PFSK-1 (cell line): ENCODE measurements at regions not wholly inside any gene's neighbourhood (a gene's known extent, or its start where the extent isn't known, plus 50 kb on each side); places are given as distances from the start of the nearest gene placed in this dataset.

ENCODE experiments used
- FOXP2 ChIP-seq: optimal IDR thresholded peaks from 2 replicates; pipeline ENCODE3; 2011; ENCODE audit warnings: borderline replicate concordance, control low read depth, inconsistent platforms; ENCODE audit not compliant: insufficient read depth; ENCODE audit errors: extremely low read length, extremely low read depth
- POLR2AphosphoS5 ChIP-seq: IDR thresholded peaks from 2 replicates; pipeline ENCODE4 v1.6.1; 2012; ENCODE audit warnings: low read depth, mild to moderate bottlenecking, control low read depth, low read length, moderate library complexity
- REST ChIP-seq, 2 experiments: IDR thresholded peaks; 2 replicates each; pipeline versions ENCODE4 v1.6.1 to v1.8.0; 2011 to 2012; ENCODE audit warnings: low read depth in 2 of 2, low read length in 2 of 2, control low read depth in 1 of 2, inconsistent platforms in 1 of 2, mild to moderate bottlenecking in 1 of 2, moderate library complexity in 1 of 2; ENCODE audit not compliant: insufficient read depth in 1 of 2
- SIN3A ChIP-seq: IDR thresholded peaks from 2 replicates; pipeline ENCODE4 v1.6.1; 2012; ENCODE audit warnings: mild to moderate bottlenecking, low read length, moderate library complexity, borderline replicate concordance; ENCODE audit not compliant: insufficient read depth
- TAF1 ChIP-seq: IDR thresholded peaks from 2 replicates; pipeline ENCODE4 v1.6.1; 2012; ENCODE audit warnings: low read length, control low read depth, borderline replicate concordance; ENCODE audit not compliant: insufficient read depth

- no peak for TF ChIP-seq REST (IDR thresholded peaks at IDR 0.05; ENCODE audit: insufficient read depth in 1 of 2, low read depth in 2 of 2, low read length in 2 of 2)
Measured at GRCh38 chr7:17498230-17498629, 199.8 kb downstream of the AHR start.

GRCh38 chr7:17500736-17501135 lies 202.3 kb downstream of the AHR start:
- TF ChIP-seq REST (IDR thresholded peaks at IDR 0.05; ENCODE audit: insufficient read depth in 1 of 2, low read depth in 2 of 2, low read length in 2 of 2): no peak
- TF ChIP-seq FOXP2: no peak
- TF ChIP-seq TAF1: no peak

- no peak for TF ChIP-seq FOXP2
- no peak for TF ChIP-seq POLR2AphosphoS5
- no peak for TF ChIP-seq REST (IDR thresholded peaks at IDR 0.05; ENCODE audit: insufficient read depth in 1 of 2, low read depth in 2 of 2, low read length in 2 of 2)
- TF ChIP-seq SIN3A: no peak
- no peak for TF ChIP-seq TAF1
Measured at GRCh38 chr7:17501441-17502212, 203.2 kb downstream of the AHR start.

- TF ChIP-seq SIN3A: no peak
- TF ChIP-seq POLR2AphosphoS5: no peak
- TF ChIP-seq REST (IDR thresholded peaks at IDR 0.05; ENCODE audit: insufficient read depth in 1 of 2, low read depth in 2 of 2, low read length in 2 of 2): no peak
- TF ChIP-seq TAF1: no peak
Measured at GRCh38 chr7:17502213-17503060, 204.0 kb downstream of the AHR start.

GRCh38 chr7:17506095-17506494 lies 207.6 kb downstream of the AHR start:
- TF ChIP-seq SIN3A (no peak), TAF1 (no peak), POLR2AphosphoS5 (no peak), FOXP2 (no peak), REST (IDR thresholded peaks at IDR 0.05; ENCODE audit: insufficient read depth in 1 of 2, low read depth in 2 of 2, low read length in 2 of 2) (no peak)
